HG03045 (cell line): ENCODE measurements at regions not wholly inside any gene's neighbourhood (a gene's known extent, or its start where the extent isn't known, plus 50 kb on each side); places are given as distances from the start of the nearest gene placed in this dataset.
"Not testable (repeated sequence)": the region's sequence is repeated elsewhere in the genome, so short reads cannot be mapped to it uniquely, and the experiment has no call there.

Experiments used
- ATAC-seq: cut with Tn5 transposase; IDR thresholded peaks from one replicate; pipeline ENCODE4 v1.9.1; 2021; ENCODE audit warnings: mild to moderate bottlenecking, moderate library complexity; ENCODE audit not compliant: unreplicated experiment

DNA sequence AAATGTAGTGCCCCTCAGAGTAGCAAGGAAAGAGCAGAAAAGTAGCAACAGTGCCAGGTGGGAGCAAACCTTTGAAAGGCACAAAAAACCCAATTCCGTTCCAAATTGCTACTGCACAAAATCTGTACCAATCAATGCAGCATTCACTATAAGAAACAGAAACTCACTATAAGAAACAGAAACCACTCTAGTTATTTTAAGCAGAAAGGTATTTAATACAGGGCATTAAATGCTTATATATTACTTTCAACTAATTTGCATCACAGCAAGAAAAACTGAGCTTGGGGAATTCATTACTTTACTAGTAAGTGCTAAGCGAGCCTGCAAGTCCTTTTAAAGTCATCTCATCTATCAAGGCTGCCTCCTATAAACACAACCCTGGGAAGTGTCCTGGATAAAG, 116.5 kb upstream of the OLIG3 start:
- ATAC-seq, result no peak

DNA sequence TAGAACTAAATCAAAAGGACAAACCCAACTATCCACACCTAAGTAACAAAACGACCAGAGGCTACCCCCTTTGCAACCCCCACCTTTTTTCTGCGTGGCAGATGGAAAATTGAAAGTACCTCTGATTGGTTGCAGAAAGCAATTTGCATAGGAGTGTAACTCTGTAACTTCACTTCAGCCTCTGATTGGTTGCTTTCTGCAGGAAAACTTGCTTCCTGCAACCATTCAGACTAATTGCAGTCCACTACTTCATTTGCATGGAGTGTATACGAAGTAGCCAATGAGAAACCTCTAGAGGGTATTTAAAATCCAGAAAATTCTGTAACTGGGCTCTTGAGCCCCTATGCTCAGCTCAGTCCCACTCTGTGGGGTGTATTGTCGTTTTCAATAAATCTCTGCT, 129.1 kb upstream of the OLIG3 start:
- no peak for ATAC-seq

DNA sequence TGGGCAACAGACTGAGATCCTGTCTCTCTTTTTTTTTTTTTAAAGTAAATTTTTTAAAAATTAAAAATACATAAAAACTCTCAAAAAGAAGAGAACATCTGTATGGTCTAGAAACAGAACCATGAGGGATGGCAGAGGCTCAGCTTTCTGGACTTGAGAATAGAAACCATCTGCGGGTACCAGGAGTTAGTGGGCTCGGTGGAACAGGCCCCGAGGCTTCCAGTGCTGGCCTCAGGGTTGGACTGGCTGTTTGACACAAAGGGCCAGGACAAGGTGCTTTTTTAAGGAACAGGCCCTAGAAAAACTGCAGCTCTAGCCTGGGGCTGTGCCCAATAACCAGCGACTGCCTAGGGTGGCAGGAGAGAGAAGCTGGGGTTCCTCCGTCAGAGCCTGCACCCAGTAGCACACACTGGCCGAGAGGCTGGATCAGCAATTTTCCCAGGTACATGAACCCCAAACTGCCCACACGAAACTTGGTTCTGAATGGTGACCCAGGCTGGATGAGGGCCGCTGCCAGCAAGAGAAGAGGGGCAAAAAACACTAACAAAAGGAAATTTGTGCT, 131.0 kb upstream of the OLIG3 start:
- no peak for ATAC-seq

DNA sequence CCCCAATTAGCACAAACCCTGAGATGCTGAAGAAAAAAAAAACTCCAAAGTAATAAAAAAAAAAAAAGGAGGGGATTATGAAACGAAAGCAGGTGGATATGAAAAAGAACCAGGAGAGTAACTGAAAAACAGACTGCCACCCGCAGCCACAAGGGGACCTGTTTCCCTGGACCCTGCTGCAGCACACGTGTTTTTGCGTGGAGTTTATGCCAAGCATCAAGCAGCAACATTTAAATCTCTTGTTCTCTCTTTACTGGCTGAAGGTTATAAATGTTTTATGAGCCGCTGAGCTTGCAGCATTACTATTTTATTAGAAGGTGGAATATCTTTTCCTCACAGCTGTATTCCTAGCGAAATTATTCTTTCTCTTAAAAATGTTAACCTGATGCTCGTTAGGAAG, 131.6 kb upstream of the OLIG3 start:
- no peak for ATAC-seq

DNA sequence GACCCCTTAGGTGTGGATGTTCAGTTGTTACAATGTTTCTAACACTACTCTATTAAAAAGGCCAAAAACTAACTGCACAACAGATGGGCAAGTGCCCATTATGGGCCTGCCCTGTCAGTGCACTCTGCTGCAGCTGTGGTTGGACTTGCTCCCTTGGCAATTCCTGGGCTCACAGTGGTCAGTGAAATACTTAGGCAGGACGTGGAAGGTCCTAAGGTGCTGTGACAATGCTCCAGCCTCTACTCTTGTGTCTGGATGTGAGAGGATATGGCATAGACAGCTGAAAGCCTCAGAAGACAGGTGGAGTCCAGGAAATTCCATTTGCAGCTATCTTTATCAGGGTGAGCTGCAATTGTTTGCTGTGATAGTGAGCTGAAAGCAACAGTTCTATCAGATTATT, 136.5 kb upstream of the OLIG3 start:
- ATAC-seq, result no peak

DNA sequence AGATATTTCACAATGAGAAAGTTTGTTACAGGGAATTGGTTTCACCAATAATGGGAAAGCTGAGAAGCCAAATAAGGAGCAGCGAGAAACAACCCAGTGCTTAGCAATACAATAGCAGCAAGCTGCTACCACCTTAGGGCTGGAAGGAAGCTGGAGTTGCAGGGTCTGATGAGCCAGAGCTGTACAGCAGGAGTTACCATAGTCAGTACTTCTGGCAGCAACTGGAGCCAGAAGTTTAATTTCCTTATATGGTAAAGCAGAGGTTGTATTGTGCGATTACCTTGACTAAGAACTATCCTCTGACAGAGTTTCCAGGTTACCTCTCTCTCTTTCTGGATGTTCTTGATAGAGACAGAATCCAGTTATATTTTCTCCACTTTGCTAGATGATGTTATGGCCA, 137.1 kb upstream of the OLIG3 start:
- ATAC-seq, result no peak

DNA sequence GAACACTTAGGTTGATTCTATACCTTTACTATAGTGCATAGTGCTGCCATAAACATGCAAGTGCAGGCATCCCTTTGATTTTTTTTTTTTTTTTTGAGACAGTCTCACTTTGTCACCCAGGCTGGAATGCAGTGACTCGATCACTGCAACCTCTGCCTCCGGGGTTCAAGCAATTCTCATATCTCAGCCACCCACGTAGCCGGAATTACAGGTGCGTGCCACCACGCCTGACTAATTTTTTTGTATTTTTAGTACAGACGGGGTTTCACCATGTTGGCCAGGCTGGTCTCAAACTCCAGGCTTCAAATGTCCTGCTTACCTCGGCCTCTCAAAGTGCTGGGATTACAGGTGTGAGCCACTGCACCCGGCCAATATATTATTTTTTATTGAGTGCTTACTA, 140.0 kb upstream of the OLIG3 start:
- ATAC-seq, result not testable (repeated sequence)

DNA sequence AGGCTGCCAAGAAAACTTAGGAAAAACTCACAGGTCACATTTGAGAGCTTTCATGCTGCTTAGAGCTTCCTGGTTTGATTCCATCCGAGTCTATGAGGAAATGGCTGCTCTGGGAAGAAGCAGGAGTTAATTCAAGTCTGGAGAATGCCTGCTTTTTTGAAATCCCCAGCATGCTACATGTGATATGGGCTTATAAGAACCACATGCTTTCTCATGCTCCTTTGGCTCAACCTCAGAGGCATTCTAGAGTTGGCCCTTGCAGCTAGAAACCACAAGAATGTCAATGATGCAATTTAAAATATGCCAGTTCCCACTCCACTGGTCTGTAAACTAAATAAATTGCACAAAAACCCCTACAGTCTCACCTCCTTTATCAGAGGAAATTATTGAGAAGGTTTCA, 142.9 kb upstream of the OLIG3 start:
- no peak for ATAC-seq

DNA sequence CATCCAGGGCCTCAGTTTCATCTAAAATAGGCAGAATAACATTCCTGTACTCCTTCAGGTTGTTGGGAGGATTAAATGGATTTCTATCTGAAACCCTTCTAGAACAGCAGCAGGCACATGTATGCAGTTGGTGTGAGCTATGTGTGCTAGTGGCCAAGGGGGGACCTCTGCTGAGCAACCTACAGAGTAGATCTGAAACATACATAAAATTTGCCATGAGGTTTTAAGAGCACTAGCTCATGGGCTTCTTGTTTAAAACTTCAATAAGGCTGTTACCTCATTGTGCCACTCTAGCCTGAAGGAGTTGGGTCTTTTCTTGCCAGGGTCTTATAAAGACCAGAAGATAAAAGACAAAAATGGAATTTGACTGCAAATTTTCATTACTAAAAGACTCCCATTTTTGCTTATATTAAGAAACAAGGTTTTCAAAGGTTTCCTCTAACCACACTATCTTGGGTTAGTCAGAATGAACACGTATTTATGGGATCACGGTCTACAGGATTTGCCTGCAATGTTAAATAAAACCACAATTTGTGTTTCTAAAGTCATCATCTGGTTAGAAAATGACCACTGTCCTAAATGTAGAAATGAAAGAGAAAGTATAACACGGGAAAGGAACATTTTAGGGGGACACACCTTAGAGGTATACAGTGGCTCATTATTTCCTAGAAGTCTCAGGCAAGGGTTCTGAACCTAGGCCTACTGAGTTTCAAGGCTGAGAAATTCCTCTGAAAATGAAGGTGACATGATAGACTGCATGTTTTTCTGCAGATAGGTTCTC, 144.9 kb upstream of the OLIG3 start:
- ATAC-seq, result no peak

DNA sequence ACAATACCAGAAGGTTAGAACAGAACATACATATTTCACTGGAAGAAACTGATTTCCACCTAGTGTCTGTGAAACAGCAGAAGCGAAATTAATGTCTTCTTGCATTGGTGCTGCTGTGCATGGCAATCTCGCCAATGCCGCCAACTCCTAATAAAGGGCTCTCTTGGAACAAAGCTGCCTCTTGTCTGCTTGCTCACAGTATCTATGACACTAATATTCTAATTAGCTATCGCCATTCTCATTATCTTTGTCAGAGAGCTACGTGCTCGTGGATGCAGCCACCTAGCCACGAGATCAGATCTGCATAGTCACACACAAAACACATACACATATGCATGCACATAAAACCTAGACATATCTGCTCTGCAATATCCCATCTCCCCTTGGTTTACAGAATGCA, 145.9 kb upstream of the OLIG3 start:
- ATAC-seq, result no peak

DNA sequence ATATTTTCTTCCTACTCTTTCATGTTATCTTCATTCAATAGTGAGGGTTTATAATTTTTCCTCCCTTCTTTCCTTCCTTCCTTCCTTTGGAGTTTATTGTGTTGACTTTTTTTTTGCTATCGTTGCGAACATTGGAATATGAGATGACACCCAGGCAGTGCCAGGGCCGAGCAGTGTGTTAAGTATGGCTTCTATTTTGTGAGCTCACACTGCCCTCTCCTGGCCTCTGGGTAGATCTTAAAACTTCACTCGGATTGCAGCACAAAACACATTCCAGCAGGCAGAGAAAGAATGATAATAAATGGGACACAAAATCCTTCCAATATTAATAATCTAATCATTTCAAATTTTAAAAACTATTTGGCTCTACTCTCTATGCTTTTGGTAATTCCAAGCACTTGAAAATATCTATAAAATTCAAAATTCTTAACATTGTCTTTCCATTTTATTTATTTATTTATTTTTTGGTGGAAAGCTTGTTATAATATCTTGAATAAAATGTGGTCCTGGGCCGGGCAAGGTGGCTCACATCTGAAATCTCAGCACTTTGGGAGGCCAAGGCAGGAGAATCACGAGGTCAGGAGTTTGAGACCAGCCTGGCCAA, 147.4 kb upstream of the OLIG3 start:
- peak; percentile 81 for ATAC-seq

DNA sequence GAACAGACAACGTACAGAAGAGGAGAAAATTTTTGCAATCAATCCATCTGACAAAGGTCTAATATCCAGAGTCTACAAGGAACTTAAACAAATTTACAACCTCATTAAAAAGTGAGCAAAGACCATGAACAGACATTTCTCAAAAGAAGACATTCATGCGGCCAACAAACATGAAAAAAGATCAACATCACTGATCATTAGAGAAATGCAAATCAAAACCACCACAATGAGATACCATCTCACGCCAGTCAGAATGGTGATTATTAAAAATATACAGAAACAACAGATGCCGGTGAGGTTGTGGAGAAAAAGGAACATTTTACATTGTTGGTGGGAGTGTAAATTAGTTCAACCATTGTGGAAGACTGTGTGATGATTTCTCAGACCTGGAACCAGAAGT, 149.0 kb upstream of the OLIG3 start:
- not testable (repeated sequence) for ATAC-seq

DNA sequence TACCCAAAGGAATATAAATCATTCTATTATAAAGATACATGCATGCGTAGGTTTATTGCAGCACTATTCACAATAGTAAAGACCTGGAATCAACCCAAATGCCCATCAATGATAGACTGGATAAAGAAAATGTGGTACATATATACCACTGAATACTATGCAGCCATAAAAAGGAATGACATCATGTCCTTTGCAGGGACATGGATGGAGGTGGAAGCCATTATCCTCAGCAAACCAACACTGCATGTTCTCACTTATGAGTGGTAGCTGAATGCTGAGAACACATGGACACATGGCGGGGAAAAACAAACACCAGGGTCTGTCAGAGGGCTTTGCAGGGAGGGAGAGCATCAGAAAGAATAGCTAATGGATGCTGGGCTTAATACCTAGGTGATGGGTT, 149.4 kb upstream of the OLIG3 start:
- ATAC-seq, result not testable (repeated sequence)

DNA sequence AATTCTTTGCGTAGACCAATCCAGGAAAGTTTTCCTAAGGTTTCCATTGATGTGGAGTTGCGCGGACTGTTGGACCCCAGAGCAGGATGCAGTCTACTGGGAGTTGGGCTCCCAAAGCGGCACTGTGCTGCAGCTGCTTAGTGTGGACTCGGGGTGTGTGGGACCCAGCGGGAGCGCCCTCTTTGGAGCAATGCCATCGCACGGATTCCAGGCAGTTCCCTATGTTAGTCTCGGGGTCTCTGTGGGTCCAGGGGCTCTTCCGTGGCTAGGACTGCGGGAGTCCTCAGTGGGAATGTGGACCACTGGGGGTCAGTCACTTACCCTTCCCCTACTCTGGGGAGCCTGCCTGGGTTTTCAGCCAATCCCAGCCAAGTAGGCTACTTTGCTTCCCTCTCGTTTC, 151.7 kb upstream of the OLIG3 start:
- no peak for ATAC-seq

DNA sequence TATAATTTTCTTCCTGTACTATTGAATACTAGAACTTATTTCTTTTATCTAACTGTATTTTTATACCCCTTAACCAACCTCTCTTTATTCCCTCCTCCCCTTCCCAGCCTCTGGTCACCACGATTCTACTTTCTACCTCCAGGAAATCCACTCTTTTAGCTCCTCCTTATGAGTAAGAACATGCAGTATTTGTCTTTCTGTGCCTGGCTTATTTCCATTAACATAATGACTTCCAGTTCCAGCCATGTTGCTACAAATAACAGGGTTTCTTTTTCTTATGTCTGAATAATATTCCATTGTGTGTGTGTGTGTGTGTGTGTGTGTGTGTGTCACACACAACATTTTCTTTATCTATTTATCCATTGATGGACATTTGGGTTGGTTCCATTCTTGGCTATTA, 152.3 kb upstream of the OLIG3 start:
- no peak for ATAC-seq

DNA sequence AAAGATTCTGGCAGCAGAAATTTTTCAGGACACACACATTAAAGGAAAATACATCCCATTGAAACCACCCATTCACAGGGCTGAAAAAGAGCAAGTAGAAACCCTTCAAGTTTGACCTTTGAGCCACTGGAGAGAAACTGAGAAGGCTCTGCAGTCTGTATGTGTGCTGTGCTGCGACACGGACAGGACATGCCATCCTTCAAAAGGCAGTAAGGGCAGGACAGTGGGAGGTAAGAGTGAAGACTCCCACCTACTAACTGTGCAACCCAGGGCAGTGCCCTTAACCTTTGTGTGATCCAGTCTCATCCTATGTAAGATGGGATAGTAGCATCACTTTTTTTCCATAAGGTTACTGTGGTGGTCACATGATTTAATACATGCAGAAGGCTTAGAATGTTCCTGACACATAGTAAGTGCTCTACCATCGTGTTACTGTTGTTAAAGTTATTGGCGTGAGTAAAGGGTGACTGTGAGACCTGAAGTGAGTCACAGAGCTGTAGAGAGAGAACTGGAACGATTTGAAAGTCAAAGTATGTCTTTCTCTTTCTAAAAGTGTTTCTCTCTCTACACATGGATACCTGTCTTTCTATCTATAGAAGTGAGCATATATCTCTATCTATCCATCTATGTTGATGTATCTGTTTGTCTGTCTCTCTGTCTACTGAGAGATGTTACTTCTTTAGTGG, 153.7 kb upstream of the OLIG3 start:
- peak; percentile 56 for ATAC-seq

DNA sequence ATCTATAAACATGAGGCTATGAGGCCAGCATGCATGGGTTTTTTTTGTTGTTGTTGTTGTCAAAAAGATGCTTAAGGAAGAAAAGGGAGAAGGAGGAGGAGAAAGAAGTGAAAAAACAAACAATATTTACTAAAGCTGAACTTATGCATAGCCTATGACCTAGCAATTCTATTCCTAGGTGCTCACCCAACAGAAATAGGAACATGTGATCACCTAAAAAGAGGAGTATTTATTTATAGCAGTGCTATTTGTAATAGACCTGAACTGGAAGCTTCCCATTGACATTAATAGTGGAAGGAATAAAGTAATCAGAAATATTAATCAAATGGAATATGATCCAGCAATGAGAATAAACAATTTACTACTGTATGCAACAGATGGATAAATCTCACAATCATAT, 156.5 kb upstream of the OLIG3 start:
- ATAC-seq, result no peak

DNA sequence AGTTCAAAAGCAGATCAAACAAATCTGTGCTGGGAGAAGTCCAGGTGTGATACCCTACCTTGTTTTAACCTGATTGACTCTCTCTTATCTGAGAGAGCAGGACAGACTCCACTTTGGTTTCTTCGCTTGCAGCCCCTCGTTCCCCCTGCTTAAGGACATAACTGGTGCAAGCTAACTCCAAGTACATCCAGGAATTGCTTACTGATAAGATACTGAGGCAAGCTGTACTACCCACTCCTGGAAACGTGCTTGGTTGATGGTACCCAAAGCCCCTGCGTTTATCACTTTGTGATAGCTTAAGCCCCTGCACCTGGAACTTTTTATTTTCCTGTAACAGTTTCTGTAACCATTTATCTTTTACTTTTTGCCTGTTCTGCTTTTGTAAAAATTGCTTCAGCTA, 157.0 kb upstream of the OLIG3 start:
- ATAC-seq, result no peak

DNA sequence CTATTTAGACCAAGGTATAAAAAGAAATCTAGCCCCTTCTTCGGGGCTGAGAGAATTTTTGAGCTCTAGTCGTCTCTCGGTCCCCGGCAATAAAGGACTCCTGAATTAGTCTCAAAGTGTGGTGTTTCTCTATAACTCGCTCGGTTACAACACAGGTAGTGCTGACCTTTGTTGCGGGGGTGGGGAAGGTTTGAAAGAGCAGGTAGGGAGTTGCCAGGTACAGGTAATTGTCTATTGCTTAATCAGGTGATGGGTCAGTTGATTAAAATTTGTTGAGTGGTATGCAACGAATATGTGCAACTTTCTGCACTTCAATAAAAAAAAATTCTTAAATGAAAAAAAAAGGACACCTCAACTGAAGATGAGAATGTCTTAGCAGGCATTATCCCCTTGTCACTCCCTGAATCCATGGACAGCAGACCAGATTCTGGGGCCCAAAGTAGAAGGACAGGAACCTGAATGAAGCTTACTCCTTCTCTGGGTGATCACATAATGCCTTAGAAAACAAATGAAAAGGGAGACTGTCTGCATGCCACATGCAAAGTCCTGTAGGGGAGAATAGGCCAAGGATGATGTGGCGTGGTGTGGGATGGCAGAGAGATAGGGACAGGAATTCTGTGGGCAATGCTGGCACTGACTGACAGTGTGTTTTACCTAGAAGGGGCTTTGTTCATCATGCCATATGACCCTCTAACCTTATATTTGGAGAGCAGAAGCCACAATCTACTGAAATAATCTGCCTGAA, 157.6 kb upstream of the OLIG3 start:
- ATAC-seq, result no peak

DNA sequence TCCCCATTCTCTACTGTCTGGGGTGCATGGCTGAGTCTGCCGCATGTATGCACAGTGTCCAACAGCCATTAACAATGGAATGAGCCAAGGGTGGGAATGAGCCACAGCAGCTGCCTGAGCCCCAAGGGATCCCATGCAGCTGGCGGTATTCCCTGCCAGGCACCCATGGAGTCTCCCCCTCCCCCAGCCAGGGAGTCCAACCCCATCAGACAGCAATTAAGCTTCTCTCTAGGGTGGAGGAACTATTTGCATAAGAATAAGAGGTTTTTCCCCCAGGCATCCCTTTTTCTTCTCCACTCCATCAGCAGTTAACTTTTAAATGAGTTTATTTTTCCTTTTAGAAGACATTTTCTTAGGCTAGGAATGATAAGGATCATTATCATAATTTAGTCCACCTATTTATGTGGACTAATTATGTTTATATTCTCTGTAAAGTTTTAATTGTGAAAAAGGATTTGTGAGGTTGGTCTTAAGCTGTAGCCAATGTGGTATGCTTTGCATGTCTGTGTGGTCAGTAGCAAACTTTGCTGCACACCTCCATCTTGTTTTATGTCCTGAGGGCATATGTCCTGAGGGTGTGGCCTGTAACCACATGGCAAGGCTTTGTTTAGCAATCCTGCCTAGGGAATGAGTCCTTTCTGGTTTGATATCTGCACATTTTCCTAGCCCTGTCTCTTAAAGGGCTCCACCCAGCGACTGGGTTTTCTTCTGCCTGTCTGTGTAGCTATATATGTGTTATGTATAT, 158.9 kb upstream of the OLIG3 start:
- ATAC-seq, result no peak

DNA sequence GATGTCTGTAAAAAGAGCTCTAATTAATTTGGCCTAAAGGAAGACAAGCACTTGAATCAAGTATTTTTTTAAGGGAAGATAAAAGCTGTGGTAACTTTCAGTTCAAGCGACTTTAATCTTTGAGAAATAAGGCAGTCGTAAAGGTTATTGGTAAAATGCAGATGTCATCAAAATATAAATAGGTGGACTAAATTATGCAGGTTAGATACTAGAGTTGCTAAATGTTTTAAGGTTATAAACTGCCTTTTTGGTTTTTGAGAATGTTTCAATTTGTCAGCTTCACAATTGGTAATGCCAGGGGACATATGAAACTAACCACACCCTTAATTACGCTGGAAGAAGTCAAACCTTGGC, 159.5 kb upstream of the OLIG3 start:
- no peak for ATAC-seq
